ENCODE measurements at regions not wholly inside any gene's neighbourhood (a gene's known extent, or its start where the extent isn't known, plus 50 kb on each side); places are given as distances from the start of the nearest gene placed in this dataset.

DNA sequence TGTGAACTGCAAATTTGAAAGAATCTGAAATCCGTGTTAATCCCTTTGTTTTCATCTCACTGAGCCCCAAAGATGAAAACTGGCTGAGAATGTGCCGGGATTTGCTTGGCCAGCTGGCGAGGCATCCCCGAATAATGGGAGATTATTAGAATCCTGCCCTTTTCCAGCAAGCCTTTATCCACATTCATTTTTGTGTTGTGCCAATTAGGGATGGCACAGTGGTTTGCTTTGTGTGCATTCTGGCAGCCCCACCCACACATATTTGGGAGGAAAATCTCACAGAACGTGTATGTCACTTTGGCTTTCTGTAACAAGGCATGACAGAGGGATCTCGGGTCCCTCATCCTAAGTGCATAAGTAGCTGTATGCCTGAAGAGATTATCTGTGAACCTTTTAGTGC is 405.8 kb upstream of the FAM98A start:
- TF ChIP-seq MAFK (IDR thresholded peaks at IDR 0.05; ENCODE audit: low read depth, low read length) (no peak), BACH1 (IDR thresholded peaks at IDR 0.05; ENCODE audit: low read length) (no peak), MAX (IDR thresholded peaks at IDR 0.05) (no peak), CHD2 (IDR thresholded peaks at IDR 0.05; ENCODE audit: low read length) (no peak), SP1 (IDR thresholded peaks at IDR 0.05; ENCODE audit: low read depth, low read length) (no peak), GABPA (IDR thresholded peaks at IDR 0.05; ENCODE audit: borderline replicate concordance, insufficient read depth, low read length) (no peak), TAF1 (IDR thresholded peaks at IDR 0.05; ENCODE audit: low read depth, low read length) (no peak), BCL11A (IDR thresholded peaks at IDR 0.05; ENCODE audit: low read depth in 2 of 2, low read length in 2 of 2) (no peak), JUN (IDR thresholded peaks at IDR 0.05; ENCODE audit: low read depth, low read length) (no peak), NRF1 (IDR thresholded peaks at IDR 0.05; ENCODE audit: low read depth, low read length) (no peak), ZNF274 (IDR thresholded peaks at IDR 0.05; ENCODE audit: borderline replicate concordance, extremely low read depth, low read length) (no peak), CREB1 (IDR thresholded peaks at IDR 0.05) (no peak), SUZ12 (IDR thresholded peaks at IDR 0.05; ENCODE audit: low read length) (no peak), HDAC2 (IDR thresholded peaks at IDR 0.05; ENCODE audit: borderline replicate concordance in 1 of 2, low read depth in 2 of 2, low read length in 2 of 2) (no peak), NANOG (IDR thresholded peaks at IDR 0.05; ENCODE audit: insufficient read depth, low read depth, low read length, poor library complexity, severe bottlenecking) (no peak)
- no peak overlapping the region for H4K5ac ChIP-seq (ENCODE audit: insufficient read length, low read depth, low read length)
- H3K27me3 ChIP-seq (replicated peaks in 1 of 4; ENCODE audit: control insufficient read depth in 3 of 4, extremely low read depth in 1 of 4, insufficient read depth in 3 of 4, low read length in 3 of 4): no peaks in the 10 kb centered on the region
- no peak overlapping the region for H2BK15ac ChIP-seq (ENCODE audit: low read length)
- no peaks in the 10 kb centered on the region for H3K9me3 ChIP-seq (ENCODE audit: insufficient read depth in 2 of 2, low read depth in 1 of 2, low read length in 1 of 2)
- no peak for FAIRE-seq
- H3K4ac ChIP-seq (replicated peaks; ENCODE audit: insufficient read length, low read depth, low read length): no peak overlapping the region
- H3K18ac ChIP-seq (ENCODE audit: extremely low read depth, low read length): no peak overlapping the region
- ChIA-PET POLR2A (ENCODE audit: partially characterized antibody) (no interaction called here), CTCF (ENCODE audit: partially characterized antibody) (no interaction called here)
- no peak overlapping the region for H4K91ac ChIP-seq (replicated peaks; ENCODE audit: insufficient read length, low read length)
- no peaks in the 10 kb centered on the region for H4K20me1 ChIP-seq (replicated peaks in 1 of 2; ENCODE audit: control insufficient read depth in 1 of 2, insufficient read depth in 2 of 2, low read length in 2 of 2)
- no peak overlapping the region for H2AFZ ChIP-seq (ENCODE audit: low read length)
- H3K79me2 ChIP-seq (ENCODE audit: control insufficient read depth in 1 of 2, insufficient read depth in 2 of 2, low read length in 2 of 2): no peaks in the 10 kb centered on the region
- no peak overlapping the region for H3K9ac ChIP-seq (replicated peaks in 1 of 4; ENCODE audit: extremely low read depth in 1 of 4, low read depth in 3 of 4, low read length in 3 of 4)
- no peaks in the 10 kb centered on the region for H3K23me2 ChIP-seq (ENCODE audit: low read depth, low read length)
- no peak overlapping the region for H3K14ac ChIP-seq (ENCODE audit: insufficient read length)
- WGBS, 2 experiments (ENCODE audit: extremely low coverage in 1 of 2, insufficient coverage in 1 of 2, insufficient read length in 1 of 2, insufficient replicate concordance in 2 of 2, low coverage in 1 of 2, low lambda C conversion rate in 2 of 2, missing lambda C conversion rate in 1 of 2): 90% methylated on average over 6 of the region's 6 CpGs; no CpG with 5 or more reads in 1 of the 2 experiments
- H3K4me1 ChIP-seq (replicated peaks in 1 of 4; ENCODE audit: control insufficient read depth in 3 of 4, insufficient read depth in 4 of 4, low read length in 3 of 4): no peaks in the 10 kb centered on the region
- no peak overlapping the region for H4K8ac ChIP-seq (ENCODE audit: extremely low read depth, insufficient read depth, low read length)
- no peak overlapping the region for H3K56ac ChIP-seq (replicated peaks; ENCODE audit: insufficient read length, low read depth, low read length)
- H3K79me1 ChIP-seq (ENCODE audit: low read depth, low read length): no peaks in the 10 kb centered on the region
- no peak for DNase-seq (ENCODE audit: low read depth in 1 of 2, low spot score in 2 of 2)
- no peak overlapping the region for H3K23ac ChIP-seq (ENCODE audit: insufficient read length)
- H2BK120ac ChIP-seq (replicated peaks; ENCODE audit: low read depth, low read length): no peak overlapping the region
- H2BK12ac ChIP-seq (ENCODE audit: low read depth, low read length): no peak overlapping the region
- H2AK5ac ChIP-seq (ENCODE audit: low read depth, low read length): no peak overlapping the region
- H2BK5ac ChIP-seq (ENCODE audit: low read depth, low read length): no peak overlapping the region
- H2BK20ac ChIP-seq (ENCODE audit: low read length): no peak overlapping the region
- H3K27ac ChIP-seq (ENCODE audit: low read depth, low read length): no peak overlapping the region
- H3K4me2 ChIP-seq (ENCODE audit: insufficient read depth in 1 of 2, low read depth in 2 of 2, low read length in 2 of 2): no peak overlapping the region
- no peaks in the 10 kb centered on the region for H3K36me3 ChIP-seq (ENCODE audit: control insufficient read depth in 2 of 4, insufficient read depth in 4 of 4, low read length in 3 of 4)
- no peak overlapping the region for H3K4me3 ChIP-seq (ENCODE audit: extremely low read depth in 1 of 4, insufficient read depth in 2 of 4, low read depth in 3 of 4, low read length in 4 of 4)

Measured in H1 (cell line).